Esophagus muscularis mucosa (tissue), 4 donors: ENCODE measurements at regions not wholly inside any gene's neighbourhood (a gene's known extent, or its start where the extent isn't known, plus 50 kb on each side); places are given as distances from the start of the nearest gene placed in this dataset.

Source experiments
- DNase-seq: peaks from one replicate; pipeline ENCODE4 v3.0.0-alpha.2; 2017; ENCODE audit errors: extremely low spot score
- H3K27ac ChIP-seq, 4 donors: fragments of 200-600 bp; sonication (generic); replicated peaks in 1 of 4; 1 replicate in 3 of 4; 2 replicates in 1 of 4; pipeline ENCODE4 v1.5.1; 2016 to 2019; ENCODE audit warnings: mild to moderate bottlenecking in 1 of 4
- H3K27me3 ChIP-seq, 4 donors: fragments of 200-600 bp; sonication (generic); one replicate each; pipeline versions ENCODE4 v1.5.1 to v1.6.0; 2016 to 2019
- H3K36me3 ChIP-seq, 4 donors: fragments of 200-600 bp; sonication (generic); one replicate each; pipeline ENCODE4 v1.5.1; 2016 to 2019
- H3K4me1 ChIP-seq, 4 donors: fragments of 200-600 bp; sonication (generic); one replicate each; pipeline ENCODE4 v1.5.1; 2016 to 2019
- H3K4me3 ChIP-seq, 4 donors: fragments of 200-600 bp; sonication (generic); 1 replicate in 2 of 4; 2 replicates in 2 of 4; pipeline ENCODE4 v1.5.1; 2016 to 2019; ENCODE audit warnings: mild to moderate bottlenecking in 4 of 4, moderate library complexity in 1 of 4
- H3K9me3 ChIP-seq, 4 donors: fragments of 200-600 bp; sonication (generic); 1 replicate in 3 of 4; 2 replicates in 1 of 4; pipeline ENCODE4 v1.5.1; 2016 to 2019
- EP300 ChIP-seq: sonication (generic); formaldehyde crosslinking; IDR thresholded peaks from one replicate; pipeline ENCODE4 v1.6.1; 2017; ENCODE audit warnings: antibody characterized with exemption
- POLR2A ChIP-seq: fragments of 450-650 bp; IDR thresholded peaks from one replicate; pipeline ENCODE4 v1.6.1; 2017; ENCODE audit warnings: antibody characterized with exemption, moderate library complexity, mild to moderate bottlenecking, low read depth
- POLR2AphosphoS5 ChIP-seq, 2 donors: sonication (generic); formaldehyde crosslinking; IDR thresholded peaks; one replicate each; pipeline ENCODE4 v1.6.1; 2017; ENCODE audit warnings: antibody characterized with exemption in 2 of 2
- WGBS: methylation state at CpG from one replicate; pipeline ENCODE4 v1.1.5; 2018; 5-methylcytosine and 5-hydroxymethylcytosine counted together
- intact Hi-C: fragments of 100-400 bp; cut with DNase I; formaldehyde crosslinking; loops from one replicate; pipeline ENCODE4 v1.15.1; 2023
- TF ChIP-seq, protein P1 (sequence below), 3 experiments: fragments of 200-600 bp in 2 of 3; fragments of 450-650 bp in 1 of 3; sonication (generic) in 2 of 3; IDR thresholded peaks; one replicate each; pipeline ENCODE4 v1.5.1; 2017 to 2019; ENCODE audit warnings: antibody characterized with exemption in 3 of 3, mild to moderate bottlenecking in 2 of 3, moderate library complexity in 1 of 3

DNA sequence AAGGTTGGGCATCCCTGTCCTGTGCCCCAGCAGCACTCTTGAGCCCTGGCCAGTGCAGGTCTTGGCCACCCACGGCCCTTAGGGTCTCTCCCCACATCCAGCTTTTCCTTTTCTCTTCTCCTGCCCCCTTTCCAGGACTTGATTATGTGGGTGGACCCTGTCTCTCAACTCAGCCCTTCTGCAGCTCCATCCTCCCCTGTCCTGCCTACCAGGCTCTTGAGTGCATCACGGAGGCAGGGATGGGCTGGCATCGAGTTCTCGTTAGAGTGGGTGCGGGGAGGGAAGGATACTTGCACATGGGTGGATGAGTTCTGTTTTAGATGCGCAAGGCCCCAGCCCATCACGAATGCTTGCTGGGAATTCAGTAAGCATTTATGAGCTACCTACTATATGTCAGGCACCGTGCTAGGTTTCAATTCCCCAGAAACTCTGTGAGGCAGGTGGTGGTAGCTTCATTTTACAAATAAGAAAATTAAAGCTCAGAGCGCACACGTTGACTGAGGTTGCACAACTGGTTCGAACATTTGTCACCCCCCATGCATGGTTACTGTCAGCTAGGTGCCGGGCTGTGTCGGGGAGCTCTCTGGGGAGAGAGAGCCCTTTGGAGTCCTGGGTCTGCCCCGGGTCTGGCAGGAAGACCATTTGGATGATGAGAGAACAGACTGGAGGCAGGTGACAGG lies 144.6 kb upstream of the PITX1 start:
- H3K4me3 ChIP-seq, result no peak overlapping the region
- H3K4me1 ChIP-seq, result no peaks in the 10 kb centered on the region
- no peaks in the 10 kb centered on the region for H3K36me3 ChIP-seq
- TF ChIP-seq POLR2A, result no peak
- no peaks in the 10 kb centered on the region for H3K9me3 ChIP-seq
- intact Hi-C loops, result no loop called here
- 72% methylated on average over 13 of the region's 14 CpGs for WGBS
- no peak for DNase-seq
- peaks cover 0 to 12% (median 0%) of the 10 kb centered on the region in 4 donors for H3K27me3 ChIP-seq
- H3K27ac ChIP-seq, result no peak overlapping the region

DNA sequence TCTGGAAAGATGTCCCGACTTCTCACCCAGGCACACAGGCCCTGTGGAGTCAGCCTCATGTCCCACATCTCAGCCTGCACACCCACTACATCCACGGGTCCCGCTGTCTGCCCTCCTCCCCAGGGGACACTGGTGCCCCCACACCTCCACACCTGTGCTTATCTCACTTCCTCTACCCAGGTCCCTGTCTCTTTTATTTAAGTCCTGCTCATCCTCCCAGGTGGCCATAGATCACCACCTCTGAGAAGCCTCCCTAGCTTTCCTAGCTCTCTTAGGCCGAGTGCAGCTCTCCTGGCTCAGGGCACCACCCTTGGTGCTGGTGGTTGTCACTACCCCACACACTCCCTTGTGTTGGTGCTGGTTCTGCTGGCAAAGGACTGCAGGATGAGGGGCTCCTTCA lies 143.6 kb upstream of the PITX1 start:
- WGBS, result 92% methylated on average over 4 of the region's 4 CpGs
- TF ChIP-seq EP300 (no peak), POLR2AphosphoS5 (IDR thresholded peaks at IDR 0.05) (no peak), POLR2A (no peak)
- TF ChIP-seq, protein P1, sequence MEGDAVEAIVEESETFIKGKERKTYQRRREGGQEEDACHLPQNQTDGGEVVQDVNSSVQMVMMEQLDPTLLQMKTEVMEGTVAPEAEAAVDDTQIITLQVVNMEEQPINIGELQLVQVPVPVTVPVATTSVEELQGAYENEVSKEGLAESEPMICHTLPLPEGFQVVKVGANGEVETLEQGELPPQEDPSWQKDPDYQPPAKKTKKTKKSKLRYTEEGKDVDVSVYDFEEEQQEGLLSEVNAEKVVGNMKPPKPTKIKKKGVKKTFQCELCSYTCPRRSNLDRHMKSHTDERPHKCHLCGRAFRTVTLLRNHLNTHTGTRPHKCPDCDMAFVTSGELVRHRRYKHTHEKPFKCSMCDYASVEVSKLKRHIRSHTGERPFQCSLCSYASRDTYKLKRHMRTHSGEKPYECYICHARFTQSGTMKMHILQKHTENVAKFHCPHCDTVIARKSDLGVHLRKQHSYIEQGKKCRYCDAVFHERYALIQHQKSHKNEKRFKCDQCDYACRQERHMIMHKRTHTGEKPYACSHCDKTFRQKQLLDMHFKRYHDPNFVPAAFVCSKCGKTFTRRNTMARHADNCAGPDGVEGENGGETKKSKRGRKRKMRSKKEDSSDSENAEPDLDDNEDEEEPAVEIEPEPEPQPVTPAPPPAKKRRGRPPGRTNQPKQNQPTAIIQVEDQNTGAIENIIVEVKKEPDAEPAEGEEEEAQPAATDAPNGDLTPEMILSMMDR (IDR thresholded peaks at IDR 0.05), result no peak
- peak; percentile 78 for DNase-seq
- no peaks in the 10 kb centered on the region for H3K36me3 ChIP-seq
- H3K27me3 ChIP-seq, result peaks cover 0 to 17% (median 0%) of the 10 kb centered on the region in 4 donors
- no peaks in the 10 kb centered on the region for H3K9me3 ChIP-seq
- no peak overlapping the region for H3K4me3 ChIP-seq
- H3K27ac ChIP-seq, result no peak overlapping the region
- intact Hi-C loops, result no loop called here
- H3K4me1 ChIP-seq, result no peaks in the 10 kb centered on the region

DNA sequence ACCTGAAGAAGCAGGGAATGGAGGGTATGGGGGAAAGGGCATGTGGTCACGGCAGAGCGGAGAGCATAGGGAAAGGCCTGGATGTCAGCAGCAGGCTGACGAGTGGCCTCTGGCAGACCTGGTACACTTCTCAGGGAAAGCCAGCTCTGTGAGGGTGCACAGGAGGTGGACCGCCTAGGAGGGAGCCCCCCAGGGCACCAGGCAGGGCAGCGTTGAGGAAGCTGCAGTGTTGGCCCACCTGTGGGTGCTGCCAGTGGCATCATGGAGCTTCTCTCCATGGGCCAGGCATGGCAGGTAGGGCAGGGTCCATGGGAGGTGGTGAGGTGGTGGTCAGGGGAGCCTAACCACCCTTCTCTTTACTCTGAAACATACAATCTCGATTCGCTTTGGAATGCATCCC lies 143.0 kb upstream of the PITX1 start:
- TF ChIP-seq EP300 (no peak), POLR2AphosphoS5 (IDR thresholded peaks at IDR 0.05) (no peak), POLR2A (no peak)
- TF ChIP-seq, protein P1 (IDR thresholded peaks at IDR 0.05), result no peak
- Histone ChIP-seq H3K4me3 (no peak overlapping the region), H3K4me1 (no peaks in the 10 kb centered on the region), H3K27ac (no peak overlapping the region), H3K9me3 (no peaks in the 10 kb centered on the region), H3K27me3 (peaks cover 0 to 22% (median 0%) of the 10 kb centered on the region in 4 donors), H3K36me3 (no peaks in the 10 kb centered on the region)
- WGBS, result 100% methylated on average over 6 of the region's 7 CpGs
- intact Hi-C loops, result no loop called here
- DNase-seq, result peak; percentile 85

DNA sequence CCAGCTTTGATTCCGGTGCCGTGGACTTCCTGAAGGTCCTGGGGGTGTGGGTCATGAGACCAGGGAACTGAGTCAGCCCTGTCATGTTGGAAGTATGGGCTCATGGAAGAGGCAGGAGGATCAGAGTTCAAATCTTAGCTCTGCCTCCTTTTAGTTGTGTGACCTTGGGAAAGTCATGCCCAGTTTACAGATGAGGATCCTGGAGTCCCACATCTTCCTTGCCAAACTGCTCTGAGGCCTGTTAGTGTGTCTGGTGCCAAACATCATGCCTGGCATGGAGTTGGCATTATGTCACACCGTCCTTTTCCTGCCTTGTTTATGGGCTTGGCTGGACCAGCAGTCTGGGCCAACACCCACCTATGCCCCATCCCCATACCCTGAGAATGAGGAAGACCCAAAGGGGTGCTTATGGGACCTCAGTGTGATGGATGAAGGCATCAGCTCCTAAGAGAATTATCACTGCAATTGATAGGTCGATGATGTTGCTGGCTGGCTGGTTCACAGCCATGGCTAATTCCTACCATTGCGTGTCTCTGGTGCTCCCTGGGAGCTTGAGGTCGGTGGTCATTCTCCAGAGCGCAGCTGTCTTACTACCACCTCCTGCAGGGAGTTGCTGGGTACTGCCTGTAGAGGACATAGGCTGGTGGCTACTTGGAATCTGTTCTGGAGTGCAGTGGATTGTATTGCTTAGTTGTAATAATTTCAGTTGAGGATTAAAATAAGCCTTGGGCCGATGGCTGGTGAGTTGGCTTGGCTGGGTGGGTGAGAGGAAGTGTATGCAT lies 140.5 kb upstream of the PITX1 start:
- intact Hi-C loops, result no loop called here
- Histone ChIP-seq H3K4me3 (no peak overlapping the region), H3K27me3 (peaks cover 0 to 29% (median 0%) of the 10 kb centered on the region in 4 donors), H3K36me3 (no peaks in the 10 kb centered on the region), H3K9me3 (no peaks in the 10 kb centered on the region), H3K27ac (no peak overlapping the region), H3K4me1 (no peaks in the 10 kb centered on the region)
- no peak for TF ChIP-seq POLR2AphosphoS5 (IDR thresholded peaks at IDR 0.05)
- no peak for TF ChIP-seq POLR2A
- no peak for TF ChIP-seq EP300
- TF ChIP-seq, protein P1 (IDR thresholded peaks at IDR 0.05), result no peak
- WGBS, result 95% methylated on average over 8 of the region's 8 CpGs
- DNase-seq, result peak; percentile 89

DNA sequence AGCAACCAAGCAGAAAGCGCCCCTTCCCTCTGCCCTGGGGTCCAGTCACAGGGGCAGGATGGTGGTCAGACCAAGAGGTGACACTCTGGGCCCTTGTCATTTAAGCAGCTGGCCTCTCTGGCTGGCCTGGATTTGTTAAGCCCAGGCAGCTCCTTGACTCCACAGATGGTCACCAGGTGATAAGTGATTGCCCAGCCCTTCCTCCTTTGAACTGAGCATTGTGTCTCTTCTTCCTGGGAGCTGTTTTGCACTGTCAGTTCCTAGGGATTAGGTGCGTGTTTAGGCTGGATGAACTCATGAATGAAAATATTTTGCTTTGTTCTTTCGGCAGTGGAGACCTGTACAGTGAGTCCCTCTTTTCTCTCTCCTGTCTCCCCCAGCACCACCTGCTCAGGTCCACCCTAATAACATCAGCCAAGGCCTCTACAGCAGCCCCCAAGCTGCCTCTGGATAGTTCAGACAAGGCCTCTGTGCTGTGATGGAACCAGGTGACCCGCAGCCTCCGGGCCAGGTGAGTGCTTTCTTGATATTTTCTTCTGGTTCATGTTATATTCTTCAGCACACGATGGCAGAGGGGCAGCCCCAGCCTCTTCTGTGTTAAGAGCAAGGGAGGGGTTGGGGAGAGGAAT lies 139.7 kb upstream of the PITX1 start:
- WGBS, result 76% methylated on average over 6 of the region's 6 CpGs
- peaks cover 0 to 28% (median 0%) of the 10 kb centered on the region in 4 donors for H3K27me3 ChIP-seq
- TF ChIP-seq EP300, result no peak
- no peak for TF ChIP-seq POLR2AphosphoS5 (IDR thresholded peaks at IDR 0.05)
- TF ChIP-seq, protein P1 (IDR thresholded peaks at IDR 0.05), result no peak
- no peak for TF ChIP-seq POLR2A
- H3K9me3 ChIP-seq, result no peaks in the 10 kb centered on the region
- no peak for DNase-seq
- H3K36me3 ChIP-seq, result no peaks in the 10 kb centered on the region
- no peak overlapping the region for H3K27ac ChIP-seq
- H3K4me1 ChIP-seq, result no peaks in the 10 kb centered on the region
- intact Hi-C loops, result no loop called here
- H3K4me3 ChIP-seq, result no peak overlapping the region
